ENCODE measurements at regions not wholly inside any gene's neighbourhood (a gene's known extent, or its start where the extent isn't known, plus 50 kb on each side); places are given as distances from the start of the nearest gene placed in this dataset.

- no peak for DNase-seq
These were observed 57.8 kb downstream of the PRLHR start for GRCh38 chr10:118537623-118538022.

GRCh38 chr10:118534136-118534535, 61.3 kb downstream of the PRLHR start:
- DNase-seq, result peak; percentile 58 to 71

DNA sequence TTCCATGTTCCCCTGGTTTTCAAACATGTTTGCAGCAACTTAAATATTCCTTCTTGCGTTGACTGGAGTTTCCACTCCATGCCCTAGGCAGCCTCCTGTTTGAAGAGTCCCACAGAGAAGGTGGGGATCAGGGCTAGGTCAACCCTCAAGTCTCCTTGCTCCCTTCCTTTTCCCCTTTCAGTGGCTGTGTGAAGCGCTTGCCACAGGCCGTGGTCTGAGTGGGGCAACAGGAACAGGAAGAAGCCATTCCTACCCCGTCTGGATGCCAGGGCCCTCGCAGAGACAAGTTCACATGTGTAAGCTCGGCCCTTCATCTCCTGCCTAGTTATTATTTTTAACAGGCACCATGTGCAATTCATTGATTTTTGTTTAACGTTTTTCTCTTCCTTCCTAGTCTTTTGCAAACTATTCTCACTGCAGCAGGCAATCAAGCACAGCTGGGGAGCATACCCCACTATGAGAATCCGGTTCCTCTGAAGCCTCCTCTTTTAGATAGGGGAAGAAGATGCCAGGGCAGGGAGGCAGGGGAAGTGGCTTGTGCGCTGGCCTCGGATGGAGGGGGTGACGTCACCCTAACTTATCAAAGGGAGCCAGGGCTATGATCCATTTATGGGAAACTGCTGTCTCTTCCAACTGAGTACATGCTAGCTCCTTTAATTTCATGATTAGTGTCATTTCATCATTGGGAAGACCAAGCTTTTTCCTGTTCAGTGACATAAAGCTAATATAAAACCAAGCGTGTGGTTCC, 64.2 kb downstream of the PRLHR start:
- peak; percentile 79 to 82 for DNase-seq

GRCh38 chr10:118528426-118528825, 67.0 kb downstream of the PRLHR start:
- DNase-seq, result no peak

DNA sequence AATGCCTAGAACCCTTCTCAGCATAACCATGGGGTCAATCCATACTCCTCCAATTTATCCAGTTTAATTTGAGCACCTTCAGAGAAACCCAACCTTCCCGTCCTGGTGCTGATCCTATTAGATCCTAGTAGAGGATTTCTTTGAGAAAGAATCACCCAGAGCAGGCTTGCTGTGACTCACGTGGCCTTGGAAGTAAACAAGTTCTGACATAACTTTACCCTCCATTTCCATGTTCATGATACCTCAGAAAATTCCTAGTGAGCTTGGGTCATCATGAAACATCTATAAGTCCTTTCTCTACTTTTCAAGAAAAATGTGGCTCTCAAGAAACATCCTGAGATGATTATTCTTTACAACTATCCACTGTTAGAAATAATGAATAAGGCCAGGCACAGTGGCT, 71.7 kb downstream of the PRLHR start:
- DNase-seq, result no peak

GRCh38 chr10:118522791-118523498, 72.5 kb downstream of the PRLHR start:
- DNase-seq, result no peak

GRCh38 chr10:118521415-118522117, 73.9 kb downstream of the PRLHR start:
- DNase-seq, result no peak

GRCh38 chr10:118520116-118520742, 75.2 kb downstream of the PRLHR start:
- no peak for DNase-seq

DNA sequence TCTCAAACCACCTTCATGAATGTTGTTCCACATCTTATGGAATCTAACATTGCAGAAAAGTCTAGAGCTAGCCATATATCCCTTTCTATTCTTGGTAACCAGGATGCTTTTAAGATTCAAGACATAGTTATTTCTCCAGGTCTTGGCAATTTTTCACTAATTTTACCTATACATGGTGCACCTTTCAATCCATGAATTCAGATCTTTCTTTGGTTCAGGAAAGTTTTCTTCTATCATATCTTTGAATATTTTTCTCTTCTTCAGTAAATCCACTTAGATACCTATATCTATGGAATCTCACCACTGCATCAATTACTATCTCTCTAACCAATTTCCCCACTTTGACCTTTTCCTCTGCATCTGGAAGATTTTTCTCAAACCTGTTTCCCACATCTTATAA, 77.4 kb downstream of the PRLHR start:
- no peak for DNase-seq

- peak in 1 of 2 donors; percentile 73 for DNase-seq
These were observed 78.7 kb downstream of the PRLHR start for GRCh38 chr10:118516716-118517115.

DNA sequence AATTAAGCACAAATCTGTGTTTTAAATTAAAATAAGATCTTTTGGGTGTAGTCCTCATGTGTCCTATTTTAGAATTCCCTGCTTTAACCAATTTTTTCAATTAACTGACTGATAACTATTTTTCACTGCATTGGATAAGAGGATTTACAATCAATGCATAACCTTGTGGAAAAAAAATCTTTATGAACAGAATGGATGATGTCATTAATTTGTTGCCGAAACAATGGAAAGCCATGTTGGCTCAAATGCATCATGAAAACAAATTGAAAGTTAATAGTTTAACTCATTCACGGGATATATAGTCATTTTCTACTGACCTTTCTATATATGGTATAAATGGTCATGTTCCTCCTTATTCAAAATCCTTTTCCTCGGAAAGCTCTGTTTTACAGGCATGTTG, 82.3 kb downstream of the PRLHR start:
- no peak for DNase-seq

- peak; percentile 75 to 89 for DNase-seq
These were observed 83.7 kb downstream of the PRLHR start for GRCh38 chr10:118511711-118512110.

GRCh38 chr10:118508863-118509262, 86.6 kb downstream of the PRLHR start:
- DNase-seq, result no peak

DNA sequence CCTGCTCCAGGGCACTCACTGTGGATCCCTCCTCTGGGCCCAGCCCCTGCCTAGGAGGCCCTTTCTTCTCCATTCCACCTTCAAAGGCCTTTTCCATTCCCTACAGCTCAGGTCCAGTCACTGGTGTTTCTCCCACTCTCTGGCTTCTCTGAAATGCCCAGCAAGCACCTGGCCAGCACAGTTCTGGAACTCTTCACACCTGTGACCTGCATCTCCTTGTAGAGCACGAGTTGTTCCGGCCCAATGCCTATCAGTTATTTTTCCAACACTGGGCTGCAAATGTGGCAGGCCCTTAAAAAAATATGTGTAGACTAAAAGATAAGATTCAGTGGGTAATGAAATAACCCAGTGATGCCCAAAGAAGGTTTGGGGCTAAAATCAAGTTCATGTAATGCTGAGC, 87.1 kb downstream of the PRLHR start:
- DNase-seq, result no peak

- DNase-seq, result no peak
These were observed 88.5 kb downstream of the PRLHR start for GRCh38 chr10:118506671-118507590.

DNA sequence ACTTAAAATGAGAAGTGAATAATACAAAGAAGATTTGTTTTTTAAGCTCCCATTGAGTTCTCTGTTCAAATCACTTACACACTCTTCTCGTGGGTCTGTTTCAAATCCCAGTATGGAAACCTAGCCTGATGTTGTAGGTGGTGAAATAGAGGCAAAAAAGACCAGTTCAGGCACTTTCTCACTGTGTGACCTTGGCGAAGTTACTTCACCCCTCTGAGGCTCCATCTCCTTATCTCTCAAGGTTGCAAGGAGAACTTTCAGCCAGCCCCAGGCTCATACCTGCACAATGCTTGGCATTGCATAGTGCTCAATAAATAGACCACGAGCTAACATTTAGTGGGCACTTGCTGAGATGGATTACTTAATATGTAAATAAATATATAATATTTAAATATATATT, 90.1 kb downstream of the PRLHR start:
- no peak for DNase-seq

- DNase-seq, result peak; percentile 68 to 74
These were observed 90.8 kb downstream of the PRLHR start for GRCh38 chr10:118504467-118505205.

GRCh38 chr10:118504044-118504443, 91.4 kb downstream of the PRLHR start:
- DNase-seq, result no peak

GRCh38 chr10:118503192-118503591, 92.3 kb downstream of the PRLHR start:
- no peak for DNase-seq

DNA sequence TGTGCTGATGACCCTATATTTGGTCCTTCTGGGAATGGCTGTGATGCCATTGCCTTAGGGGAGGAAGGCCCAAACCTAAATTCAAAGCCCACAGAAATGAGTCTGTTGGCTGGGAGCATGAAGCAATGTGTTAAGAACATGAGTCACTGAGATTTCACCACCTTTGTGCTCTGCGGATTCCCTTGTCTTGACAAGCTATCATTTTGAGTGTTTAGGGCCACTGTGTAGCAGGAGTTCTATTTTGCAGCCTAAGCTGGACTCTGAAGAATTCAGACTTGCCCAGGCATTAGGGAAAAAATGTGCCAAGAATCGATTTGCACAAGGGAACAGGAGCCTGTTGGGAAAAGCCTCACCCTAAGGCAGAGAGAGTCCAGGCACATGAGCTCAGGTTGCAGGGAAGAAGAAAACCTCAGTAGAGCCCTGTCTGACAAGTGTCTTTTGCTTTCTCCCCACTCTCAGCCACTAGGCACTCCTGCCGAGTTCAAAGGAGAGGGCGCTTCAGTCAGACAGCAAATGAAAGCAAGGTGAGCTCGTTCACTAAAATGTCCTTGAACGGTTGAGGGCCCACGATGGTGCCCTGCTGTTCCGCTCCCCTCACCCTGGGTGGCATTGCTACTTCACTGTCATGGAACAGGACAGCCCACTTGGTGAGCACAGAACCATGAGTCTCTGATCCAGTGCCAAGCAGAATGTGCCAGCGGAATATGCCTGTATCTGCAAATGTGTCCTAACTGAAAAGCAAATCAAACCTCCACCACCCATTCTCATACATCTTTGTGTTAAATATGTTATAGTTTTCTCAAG, 93.6 kb downstream of the PRLHR start:
- DNase-seq, result peak; percentile 77 to 81
